ENCODE measurements at regions not wholly inside any gene's neighbourhood (a gene's known extent, or its start where the extent isn't known, plus 50 kb on each side); places are given as distances from the start of the nearest gene placed in this dataset.

DNA sequence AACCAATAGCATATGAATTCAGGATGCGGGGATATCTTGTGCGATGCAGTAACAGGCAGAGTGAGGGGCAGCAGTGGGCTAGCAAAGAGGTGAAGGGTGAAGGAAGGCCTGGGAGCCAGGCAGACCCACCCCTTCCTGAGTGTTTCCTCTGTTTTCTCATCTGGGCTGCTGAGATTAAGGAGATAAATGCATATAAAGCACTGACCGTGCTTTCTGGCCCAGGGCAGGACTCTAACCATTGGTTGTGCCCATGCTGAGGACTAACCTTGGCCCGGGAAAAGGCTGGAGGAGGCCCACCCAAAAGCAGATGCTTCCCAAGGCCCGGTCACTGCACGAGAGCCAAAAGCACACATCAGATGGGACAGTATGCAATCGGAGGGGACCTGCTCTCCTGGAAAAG, 87.6 kb downstream of the PSMG1 start:
- BruUV-seq (replicated peaks), result no TSS peak
- no peak for ATAC-seq (ENCODE audit: low read depth)
- Histone ChIP-seq H3K9ac (ENCODE audit: low read depth, low read length) (no peak overlapping the region), H4K20me1 (ENCODE audit: insufficient read depth, low read length) (no peaks in the 10 kb centered on the region), H3K23ac (ENCODE audit: low read depth, low read length) (no peak overlapping the region), H3K4ac (ENCODE audit: low read depth, low read length) (peak overlapping the region; percentile 72; the same call in 1 of the 2 replicates), H2BK15ac (ENCODE audit: low read depth, low read length) (peak overlapping the region; percentile 16; the same call in 1 of the 3 replicates), H4K91ac (ENCODE audit: insufficient read depth, low read depth, low read length) (peak overlapping the region; percentile 42), H2BK120ac (ENCODE audit: low read depth, low read length) (peak overlapping the region; percentile 84), H3K4me2 (ENCODE audit: low read depth, low read length) (no peak overlapping the region), H3K4me1 (ENCODE audit: control insufficient read depth, insufficient read depth, low read length) (peaks cover 10% of the 10 kb centered on the region), H3K27me3 (ENCODE audit: control insufficient read depth, insufficient read depth, low read length) (no peaks in the 10 kb centered on the region; the same call in 1 of the 2 replicates), H4K8ac (ENCODE audit: low read depth in 2 of 2, low read length in 2 of 2) (no peak overlapping the region), H2AK5ac (ENCODE audit: low read depth, low read length) (0 out of 2 replicates have a peak overlapping the region, but pooled peaks have one; percentile 67), H3K27ac (ENCODE audit: insufficient read depth, low read length) (peak overlapping the region; percentile 12; the same call in 1 of the 2 replicates), H3K18ac (ENCODE audit: low read depth, low read length) (peak overlapping the region; percentile 65; the same call in 1 of the 2 replicates), H3K4me3 (ENCODE audit: insufficient read depth, low read depth, low read length) (no peak overlapping the region), H3K9me3 (ENCODE audit: control insufficient read depth, insufficient read depth, low read length) (no peaks in the 10 kb centered on the region; the same call in 1 of the 2 replicates), H2AK9ac (replicated peaks; ENCODE audit: low read depth, low read length, poor library complexity) (no peak overlapping the region), H2BK20ac (ENCODE audit: low read depth, low read length) (peak overlapping the region; percentile 87), H3K9me1 (ENCODE audit: insufficient read depth, low read length) (peaks cover 5% of the 10 kb centered on the region), H3K14ac (replicated peaks; ENCODE audit: low read depth, low read length) (peak overlapping the region; percentile 78), H4K5ac (ENCODE audit: low read depth, low read length) (no peak overlapping the region; the same call in 1 of the 2 replicates), H3K79me1 (ENCODE audit: low read depth in 1 of 2, low read length in 2 of 2) (no peaks in the 10 kb centered on the region), H3K36me3 (ENCODE audit: control insufficient read depth, insufficient read depth, low read length) (no peaks in the 10 kb centered on the region), H2AFZ (replicated peaks; ENCODE audit: low read length, poor library complexity) (no peak overlapping the region), H3K56ac (ENCODE audit: extremely low read depth, insufficient read depth, low read length) (no peak overlapping the region), H2BK5ac (ENCODE audit: low read depth, low read length, poor library complexity, severe bottlenecking) (peak overlapping the region; percentile 25)
- no peak for DNase-seq
- intact Hi-C loops (cut with micrococcal nuclease) (no loop called here), in situ Hi-C loops (cut with MboI; ENCODE audit: low sequenced_read_pairs) (no loop called here), dilution Hi-C loops (cut with HindIII; ENCODE audit: low sequenced_read_pairs, unreplicated experiment) (no loop called here)
- ChIA-PET CTCF (interaction anchor here (0.6 to 1.7 kb wide), 2 partner anchors 24 to 360 kb away, joined by 5 to 6 read pairs; no protein-coding TSS in a partner anchor), POLR2A (ENCODE audit: unreplicated experiment) (no interaction called here)
- 94% methylated on average over 5 of the region's 7 CpGs; no CpG with 5 or more reads in 1 of the 2 experiments for WGBS, 2 experiments (ENCODE audit: extremely low coverage in 2 of 2, insufficient read length in 1 of 2)
- TF ChIP-seq CHD1 (IDR thresholded peaks at IDR 0.05; ENCODE audit: low read depth, low read length), result no peak
- TF ChIP-seq FOS (IDR thresholded peaks at IDR 0.05; ENCODE audit: low read depth, low read length), result no peak
- TF ChIP-seq BHLHE40 (IDR thresholded peaks at IDR 0.05; ENCODE audit: low read depth, low read length), result no peak
- TF ChIP-seq, protein P1, sequence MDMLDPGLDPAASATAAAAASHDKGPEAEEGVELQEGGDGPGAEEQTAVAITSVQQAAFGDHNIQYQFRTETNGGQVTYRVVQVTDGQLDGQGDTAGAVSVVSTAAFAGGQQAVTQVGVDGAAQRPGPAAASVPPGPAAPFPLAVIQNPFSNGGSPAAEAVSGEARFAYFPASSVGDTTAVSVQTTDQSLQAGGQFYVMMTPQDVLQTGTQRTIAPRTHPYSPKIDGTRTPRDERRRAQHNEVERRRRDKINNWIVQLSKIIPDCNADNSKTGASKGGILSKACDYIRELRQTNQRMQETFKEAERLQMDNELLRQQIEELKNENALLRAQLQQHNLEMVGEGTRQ (IDR thresholded peaks at IDR 0.05; ENCODE audit: low read depth, low read length), result no peak
- TF ChIP-seq RFX5 (IDR thresholded peaks at IDR 0.05; ENCODE audit: low read depth, low read length), result no peak
- TF ChIP-seq RCOR1 (IDR thresholded peaks at IDR 0.05; ENCODE audit: insufficient replicate concordance, low read length), result no peak
- no peak for TF ChIP-seq MAFK (IDR thresholded peaks at IDR 0.05; ENCODE audit: low read depth, low read length)
- TF ChIP-seq NFE2L2 (IDR thresholded peaks at IDR 0.05; ENCODE audit: low read depth, low read length), result no peak
- TF ChIP-seq, protein P2, sequence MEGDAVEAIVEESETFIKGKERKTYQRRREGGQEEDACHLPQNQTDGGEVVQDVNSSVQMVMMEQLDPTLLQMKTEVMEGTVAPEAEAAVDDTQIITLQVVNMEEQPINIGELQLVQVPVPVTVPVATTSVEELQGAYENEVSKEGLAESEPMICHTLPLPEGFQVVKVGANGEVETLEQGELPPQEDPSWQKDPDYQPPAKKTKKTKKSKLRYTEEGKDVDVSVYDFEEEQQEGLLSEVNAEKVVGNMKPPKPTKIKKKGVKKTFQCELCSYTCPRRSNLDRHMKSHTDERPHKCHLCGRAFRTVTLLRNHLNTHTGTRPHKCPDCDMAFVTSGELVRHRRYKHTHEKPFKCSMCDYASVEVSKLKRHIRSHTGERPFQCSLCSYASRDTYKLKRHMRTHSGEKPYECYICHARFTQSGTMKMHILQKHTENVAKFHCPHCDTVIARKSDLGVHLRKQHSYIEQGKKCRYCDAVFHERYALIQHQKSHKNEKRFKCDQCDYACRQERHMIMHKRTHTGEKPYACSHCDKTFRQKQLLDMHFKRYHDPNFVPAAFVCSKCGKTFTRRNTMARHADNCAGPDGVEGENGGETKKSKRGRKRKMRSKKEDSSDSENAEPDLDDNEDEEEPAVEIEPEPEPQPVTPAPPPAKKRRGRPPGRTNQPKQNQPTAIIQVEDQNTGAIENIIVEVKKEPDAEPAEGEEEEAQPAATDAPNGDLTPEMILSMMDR (conservative IDR thresholded peaks at IDR 0.05; ENCODE audit: low read depth, low read length), result no peak
- TF ChIP-seq POLR2A (IDR thresholded peaks at IDR 0.05; ENCODE audit: low read depth, low read length), result no peak
- no peak for TF ChIP-seq RAD21 (IDR thresholded peaks at IDR 0.05; ENCODE audit: low read length)
- TF ChIP-seq MXI1 (IDR thresholded peaks at IDR 0.05; ENCODE audit: borderline replicate concordance, low read depth, low read length), result no peak
- TF ChIP-seq SMC3 (IDR thresholded peaks at IDR 0.05; ENCODE audit: low read depth, low read length), result no peak
- TF ChIP-seq MAZ (IDR thresholded peaks at IDR 0.05; ENCODE audit: borderline replicate concordance, low read depth, low read length), result no peak
